GM12878 (cell line): ENCODE measurements at regions not wholly inside any gene's neighbourhood (a gene's known extent, or its start where the extent isn't known, plus 50 kb on each side); places are given as distances from the start of the nearest gene placed in this dataset.

Experiments
- ATAC-seq: fragments of 200-7000 bp; cut with Tn5 transposase; 3 replicates; pipeline ENCODE4 v1.9.1; 2020; ENCODE audit warnings: mild to moderate bottlenecking, moderate library complexity
- BruUV-seq: library from RNA; stranded (reverse); fragments of 400-500 nt; replicated peaks from 2 replicates; lab custom pipeline; 2021; lab: Mats Ljungman, UMichigan
- CTCF ChIA-PET: fragments of 300-600 bp; sonication (Branson Sonifier 250); formaldehyde crosslinking; extraction: SDS; loops from one replicate; lab custom pipeline; 2021; ENCODE audit warnings: inconsistent platforms; lab: Yijun Ruan, JAX
- POLR2A ChIA-PET: fragments of 350-600 bp; formaldehyde crosslinking; extraction: SDS; loops from one replicate; lab custom pipeline; 2021; ENCODE audit warnings: inconsistent platforms; lab: Charles Lee
- RAD21 ChIA-PET: fragments of 300-600 bp; sonication (Branson Sonifier 250); formaldehyde crosslinking; loops from one replicate; lab custom pipeline; 2023; ENCODE audit warnings: antibody characterized with exemption; ENCODE audit not compliant: unreplicated experiment; lab: Charles Lee
- SMC1A ChIA-PET: fragments of 300-600 bp; sonication (Branson Sonifier 250); formaldehyde crosslinking; loops from one replicate; lab custom pipeline; 2023; ENCODE audit not compliant: unreplicated experiment, uncharacterized antibody; lab: Charles Lee
- DNase-seq: peaks from one replicate; pipeline ENCODE4 v3.0.0-alpha.2; 2011; ENCODE audit warnings: low read depth, low spot score
- FAIRE-seq: peaks from 3 replicates; lab custom pipeline; 2011; peaks lifted over from hg19 to GRCh38; lab: Jason Lieb, UNC
- H2AFZ ChIP-seq: 2 replicates; pipeline ENCODE4 v1.6.0; 2011; ENCODE audit warnings: low read depth, low read length, control low read depth; ENCODE audit not compliant: control insufficient read depth
- H3K27ac ChIP-seq: 2 replicates; pipeline ENCODE4 v1.5.1; 2011; ENCODE audit warnings: control low read depth; ENCODE audit not compliant: control insufficient read depth, insufficient read depth
- H3K27me3 ChIP-seq, 2 experiments: replicated peaks in 1 of 2; 2 replicates each; pipeline versions ENCODE4 v1.6.0 to v1.6.1; 2011; ENCODE audit warnings: low read length in 1 of 2; ENCODE audit not compliant: control insufficient read depth in 2 of 2, insufficient read depth in 2 of 2
- H3K36me3 ChIP-seq, 2 experiments: 2 replicates each; pipeline ENCODE4 v1.5.1; 2011; ENCODE audit warnings: low read length in 1 of 2; ENCODE audit not compliant: control insufficient read depth in 2 of 2, insufficient read depth in 2 of 2
- H3K4me1 ChIP-seq: 2 replicates; pipeline ENCODE4 v1.6.1; 2011; ENCODE audit warnings: mild to moderate bottlenecking, low read length, moderate library complexity, mixed read lengths; ENCODE audit not compliant: control insufficient read depth, insufficient read depth
- H3K4me2 ChIP-seq: 2 replicates; pipeline ENCODE4 v1.6.0; 2011; ENCODE audit warnings: control low read depth; ENCODE audit not compliant: control insufficient read depth, insufficient read depth
- H3K4me3 ChIP-seq: fragments of 200-600 bp; sonication (generic); 2 replicates; pipeline ENCODE4 v1.5.1; 2016
- H3K79me2 ChIP-seq: 2 replicates; pipeline ENCODE4 v1.6.0; 2011; ENCODE audit warnings: low read length; ENCODE audit not compliant: control insufficient read depth, insufficient read depth
- H3K9ac ChIP-seq: 2 replicates; pipeline ENCODE4 v1.8.0; 2011; ENCODE audit warnings: low read length, control low read depth, mixed read lengths; ENCODE audit not compliant: control insufficient read depth, insufficient read depth
- H3K9me3 ChIP-seq: replicated peaks from 3 replicates; pipeline ENCODE4 v1.5.1; 2011; ENCODE audit warnings: mild to moderate bottlenecking, low read length; ENCODE audit not compliant: control insufficient read depth, insufficient read depth
- H4K20me1 ChIP-seq: 2 replicates; pipeline ENCODE4 v1.6.0; 2011; ENCODE audit not compliant: control insufficient read depth, insufficient read depth
- ATF7 ChIP-seq: fragments of 450-650 bp; IDR thresholded peaks from 2 replicates; pipeline ENCODE4 v1.6.1; 2016; ENCODE audit warnings: low read depth, mild to moderate bottlenecking
- BCL11A ChIP-seq: IDR thresholded peaks from 2 replicates; pipeline ENCODE4 v1.6.1; 2011; ENCODE audit warnings: low read depth, low read length
- CREM ChIP-seq: IDR thresholded peaks from 2 replicates; pipeline ENCODE4 v1.6.1; 2014; ENCODE audit warnings: antibody characterized with exemption, low read depth
- CTCF ChIP-seq, 3 experiments: IDR thresholded peaks in 2 of 3; conservative IDR thresholded peaks in 1 of 3; 2 replicates each; pipeline ENCODE4 v1.5.1; 2011; ENCODE audit warnings: low read depth in 3 of 3, low read length in 3 of 3, mild to moderate bottlenecking in 3 of 3, control low read depth in 2 of 3, moderate library complexity in 2 of 3, inconsistent platforms in 1 of 3, mixed read lengths in 1 of 3; ENCODE audit not compliant: control insufficient read depth in 2 of 3, insufficient read depth in 1 of 3; ENCODE audit errors: extremely low read depth in 1 of 3
- EZH2 ChIP-seq: IDR thresholded peaks from 2 replicates; pipeline ENCODE4 v1.6.1; 2012; ENCODE audit warnings: low read depth, mild to moderate bottlenecking, control low read depth, inconsistent platforms, low read length, borderline replicate concordance; ENCODE audit not compliant: control insufficient read depth
- HCFC1 ChIP-seq: fragments of 150-350 bp; IDR thresholded peaks from 2 replicates; pipeline ENCODE4 v1.6.1; 2014; ENCODE audit warnings: low read length
- HSF1 ChIP-seq: fragments of 150-350 bp; IDR thresholded peaks from 2 replicates; pipeline ENCODE4 v1.6.1; 2014; ENCODE audit warnings: mild to moderate bottlenecking, low read depth, low read length
- JUNB ChIP-seq: IDR thresholded peaks from 2 replicates; pipeline ENCODE4 v1.6.1; 2016; ENCODE audit warnings: antibody characterized with exemption, mild to moderate bottlenecking
- JUND ChIP-seq: IDR thresholded peaks from 2 replicates; pipeline ENCODE4 v1.6.1; 2012; ENCODE audit warnings: low read depth, mild to moderate bottlenecking, low read length, improper control_type of control experiment, moderate library complexity
- KAT2A ChIP-seq: conservative IDR thresholded peaks from 2 replicates; pipeline ENCODE4 v1.6.1; 2011; ENCODE audit warnings: low read depth, low read length; ENCODE audit not compliant: control insufficient read depth
- MYB ChIP-seq: fragments of 150-350 bp; IDR thresholded peaks from 2 replicates; pipeline ENCODE4 v1.6.1; 2014; ENCODE audit warnings: mild to moderate bottlenecking, low read depth, low read length, borderline replicate concordance
- MYC ChIP-seq: IDR thresholded peaks from 2 replicates; pipeline ENCODE4 v1.6.1; 2011; ENCODE audit warnings: mild to moderate bottlenecking, low read length, moderate library complexity, inconsistent platforms; ENCODE audit not compliant: insufficient read depth, insufficient replicate concordance, insufficient read length, severe bottlenecking
- RFX5 ChIP-seq: IDR thresholded peaks from 2 replicates; pipeline ENCODE4 v1.6.1; 2011; ENCODE audit warnings: low read depth, low read length, improper control_type of control experiment
- SMC3 ChIP-seq: IDR thresholded peaks from 2 replicates; pipeline ENCODE4 v1.6.1; 2011; ENCODE audit warnings: low read length, improper control_type of control experiment, borderline replicate concordance
- SREBF1 ChIP-seq: IDR thresholded peaks from 2 replicates; pipeline ENCODE4 v1.6.1; 2012; ENCODE audit warnings: mild to moderate bottlenecking, low read length
- STAT3 ChIP-seq: IDR thresholded peaks from 2 replicates; pipeline ENCODE4 v1.6.1; 2011; ENCODE audit warnings: low read depth, low read length, improper control_type of control experiment
- WGBS: methylation state at CpG from one replicate; pipeline ENCODE4 v1.1.6; 2016; ENCODE audit warnings: low lambda C conversion rate; ENCODE audit not compliant: insufficient replicate concordance, insufficient coverage; ENCODE audit errors: missing lambda C conversion rate; 5-methylcytosine and 5-hydroxymethylcytosine counted together
- in situ Hi-C: fragments of 300-500 bp; cut with MboI; formaldehyde crosslinking; loops from 9 replicates; pipeline ENCODE4 v1.14.3; 2018; ENCODE audit warnings: mixed read lengths
- intact Hi-C: fragments of 100-400 bp; cut with micrococcal nuclease; formaldehyde crosslinking; loops from one replicate; pipeline ENCODE4 v1.14.2; 2022; ENCODE audit not compliant: unreplicated experiment

GRCh38 chr1:96519851-96520578, 201.6 kb upstream of the PTBP2 start:
- no peak overlapping the region for H3K9ac ChIP-seq
- peaks cover 3% of the 10 kb centered on the region; the same call in 1 of the 2 replicates for H3K4me1 ChIP-seq
- no peaks in the 10 kb centered on the region for H3K36me3 ChIP-seq
- no peak overlapping the region for H3K4me2 ChIP-seq
- in situ Hi-C loops (no loop called here), intact Hi-C loops (no loop called here)
- no peaks in the 10 kb centered on the region for H4K20me1 ChIP-seq
- ChIA-PET SMC1A (no interaction called here), CTCF (no interaction called here), RAD21 (no interaction called here), POLR2A (no interaction called here)
- FAIRE-seq (no peak), ATAC-seq (no peak), DNase-seq (no peak)
- H3K9me3 ChIP-seq, result no peaks in the 10 kb centered on the region
- H3K4me3 ChIP-seq, result no peak overlapping the region
- no peak overlapping the region for H3K27ac ChIP-seq
- no peak for TF ChIP-seq JUND
- no peak for TF ChIP-seq HSF1
- no peak for TF ChIP-seq MYB
- no peak for TF ChIP-seq SMC3
- TF ChIP-seq KAT2A, result no peak
- no peak for TF ChIP-seq BCL11A
- no peak for TF ChIP-seq STAT3
- no peak for TF ChIP-seq RFX5
- no peak for TF ChIP-seq CREM
- no peak for TF ChIP-seq HCFC1
- TF ChIP-seq EZH2, result no peak
- no peak for TF ChIP-seq JUNB
- no peak for TF ChIP-seq CTCF (IDR thresholded peaks at IDR 0.05 in 2 of 3, conservative IDR thresholded peaks at IDR 0.05 in 1 of 3; ENCODE audit: control insufficient read depth in 2 of 3, extremely low read depth in 1 of 3, insufficient read depth in 1 of 3, low read depth in 3 of 3, low read length in 3 of 3)
- no peak for TF ChIP-seq SREBF1
- no peak for TF ChIP-seq MYC
- TF ChIP-seq ATF7, result no peak
- H3K27me3 ChIP-seq, result no peaks in the 10 kb centered on the region
- no peak overlapping the region for H2AFZ ChIP-seq
- no TSS peak for BruUV-seq
- 29% methylated on average over 9 of the region's 9 CpGs for WGBS
- H3K79me2 ChIP-seq, result no peaks in the 10 kb centered on the region
